ENCODE measurements at regions not wholly inside any gene's neighbourhood (a gene's known extent, or its start where the extent isn't known, plus 50 kb on each side); places are given as distances from the start of the nearest gene placed in this dataset.
A peak's percentile ranks its signal among the peaks of the same experiment; 100 is the strongest.

DNA sequence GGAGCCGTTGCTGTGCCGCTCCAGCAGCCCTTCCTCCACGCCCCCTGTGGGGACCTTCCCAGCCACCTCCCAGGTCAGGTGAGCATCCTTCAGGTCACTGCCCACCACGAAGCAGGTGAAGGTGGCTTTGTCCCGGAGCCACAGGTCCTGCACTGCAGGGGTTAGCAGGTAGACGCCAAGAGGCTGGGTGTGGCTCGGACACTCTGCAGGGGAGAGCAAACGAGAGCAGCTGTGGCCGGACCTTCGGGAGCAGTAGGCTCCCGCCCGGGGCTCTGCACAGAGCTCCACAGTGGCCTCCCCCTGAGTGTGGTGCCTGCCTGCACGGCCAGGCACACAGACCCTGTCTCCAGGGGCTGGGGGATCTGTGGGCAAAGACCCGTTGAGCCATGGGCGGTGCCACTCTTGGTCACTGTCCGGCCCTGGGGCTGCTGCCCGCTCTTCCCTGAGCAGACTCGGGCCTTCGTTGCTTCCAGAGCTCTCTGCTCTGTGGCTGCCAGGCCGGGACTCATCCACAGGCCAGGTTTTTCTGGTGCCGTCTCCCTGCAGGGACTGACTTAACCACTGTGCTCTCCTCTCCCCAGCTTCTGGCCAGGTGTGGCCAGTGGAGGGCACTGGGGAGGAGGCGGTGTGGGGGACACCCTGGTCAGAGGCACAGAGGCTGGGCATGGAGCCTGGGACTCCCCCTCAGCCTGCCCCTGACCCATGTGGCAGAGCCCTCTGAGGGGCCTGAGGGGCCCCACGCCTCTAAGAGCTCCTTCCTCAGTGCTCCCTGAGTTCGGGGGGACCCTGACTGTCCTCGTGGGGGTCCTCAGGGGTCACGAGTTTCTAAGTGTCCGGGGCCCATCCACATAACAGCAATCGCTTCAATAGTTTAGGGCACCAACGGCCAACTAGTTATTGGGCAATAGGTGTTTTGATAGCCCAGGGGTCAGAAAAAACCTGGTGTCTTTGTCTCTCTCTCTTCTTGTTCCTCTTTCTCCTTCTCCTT is 314.9 kb downstream of the TMEM121 start:
- DNase-seq (peak in 2 of 10 donors; percentile 14 to 56), ATAC-seq (no peak)
- POLR2A ChIA-PET = no interaction called here
- no peaks in the 10 kb centered on the region for H3K36me3 Mint-ChIP-seq
- no peak overlapping the region for H3K4me3 Mint-ChIP-seq
- no peaks in the 10 kb centered on the region for H3K27me3 Mint-ChIP-seq
- peaks cover 0 to 3% (median 1%) of the 10 kb centered on the region in 4 donors for H3K4me1 Mint-ChIP-seq
- no peaks in the 10 kb centered on the region for H3K9me3 Mint-ChIP-seq
- H3K27ac Mint-ChIP-seq = no peak overlapping the region

DNA sequence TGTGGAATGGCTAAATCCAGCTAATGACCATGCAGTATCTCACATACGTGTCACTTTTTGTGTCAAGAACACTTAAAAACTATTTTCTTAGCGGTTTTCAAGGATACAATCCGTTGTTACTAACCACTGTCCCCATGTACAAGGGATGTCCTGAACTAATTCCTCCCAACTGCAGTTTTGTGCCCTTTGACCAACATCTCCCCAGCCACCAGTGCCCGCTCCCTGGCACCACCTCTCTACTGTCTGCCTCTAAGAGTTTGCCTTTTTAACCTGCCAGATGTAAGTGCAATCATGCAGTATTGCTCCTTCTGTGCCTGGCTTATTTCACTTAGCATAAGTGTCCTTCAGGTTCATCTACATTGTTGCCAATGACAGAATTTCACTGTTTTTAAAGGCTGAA is 315.7 kb downstream of the TMEM121 start:
- Mint-ChIP-seq H3K4me1 (peaks cover 0 to 3% (median 1%) of the 10 kb centered on the region in 4 donors), H3K36me3 (no peaks in the 10 kb centered on the region), H3K9me3 (no peaks in the 10 kb centered on the region), H3K4me3 (no peak overlapping the region), H3K27ac (peak overlapping the region in 3 of 10 donors; percentile 2 to 51 (median 11)), H3K27me3 (no peaks in the 10 kb centered on the region)
- POLR2A ChIA-PET = no interaction called here
- DNase-seq (no peak), ATAC-seq (no peak)

DNA sequence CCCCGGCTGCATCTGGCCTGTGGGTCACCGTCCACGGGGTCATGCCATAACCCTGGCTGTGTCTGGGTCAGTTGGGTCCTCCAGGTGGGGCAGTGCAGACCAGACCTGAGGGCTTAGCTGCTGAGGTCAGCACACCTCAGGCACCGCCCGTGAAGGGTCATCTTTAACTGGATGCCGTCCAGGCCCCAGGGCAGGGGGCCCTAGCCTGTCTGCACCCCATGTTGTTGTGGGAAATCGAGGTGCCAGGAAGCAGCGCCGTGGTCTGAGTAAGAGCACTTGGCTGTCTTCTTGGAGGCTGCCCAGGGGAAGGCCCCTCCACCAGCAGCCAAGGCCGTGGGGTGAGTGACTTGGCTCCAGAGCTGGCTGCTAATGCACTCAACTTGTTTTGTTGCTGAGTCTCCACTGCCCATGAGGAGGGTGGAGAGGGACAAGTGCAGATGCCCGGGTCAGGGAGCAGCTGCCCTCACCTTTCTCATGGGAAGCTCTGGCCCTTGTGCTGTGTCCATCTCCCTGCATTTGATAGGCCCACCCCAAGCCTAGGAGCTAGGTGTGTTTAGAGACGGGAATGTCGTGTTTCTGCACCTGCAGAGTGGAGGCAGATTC is 317.2 kb downstream of the TMEM121 start:
- Mint-ChIP-seq H3K27ac (no peak overlapping the region), H3K9me3 (no peaks in the 10 kb centered on the region), H3K27me3 (no peaks in the 10 kb centered on the region), H3K4me1 (no peaks in the 10 kb centered on the region), H3K36me3 (no peaks in the 10 kb centered on the region), H3K4me3 (peak overlapping the region in 1 of 10 donors; percentile 14)
- peak in 2 of 10 donors; percentile 13 to 55 for DNase-seq
- POLR2A ChIA-PET = no interaction called here
- ATAC-seq = no peak

DNA sequence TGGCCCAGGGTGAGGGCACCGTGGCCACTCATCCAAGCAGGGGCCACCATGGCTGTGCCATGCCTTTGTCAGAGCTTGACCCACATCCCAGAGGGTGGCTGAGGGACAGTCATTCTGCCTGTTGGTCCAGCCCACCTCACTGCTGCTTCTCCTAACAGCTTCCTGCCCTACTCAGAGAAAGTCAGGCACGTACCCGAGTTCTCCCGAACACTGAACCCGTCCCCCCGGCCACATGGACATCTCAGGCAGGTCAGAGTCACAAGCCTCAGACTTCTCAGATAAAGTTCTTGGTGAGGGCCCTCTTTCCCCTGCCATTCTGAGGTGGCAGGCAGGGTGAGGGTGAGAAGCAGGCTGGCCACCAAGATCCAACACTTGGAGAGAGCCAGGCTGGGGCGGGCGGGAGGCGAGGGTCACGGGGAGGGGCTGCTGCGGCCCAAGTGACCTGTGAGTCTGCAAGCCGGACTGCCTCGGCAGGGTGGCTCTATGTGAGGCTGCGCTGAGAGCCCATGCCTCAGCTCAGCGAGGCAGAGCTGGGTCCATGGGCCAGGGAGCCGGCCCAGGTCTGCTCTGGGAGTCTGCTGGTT is 317.8 kb downstream of the TMEM121 start:
- H3K36me3 Mint-ChIP-seq = no peaks in the 10 kb centered on the region
- H3K4me3 Mint-ChIP-seq = no peak overlapping the region
- ATAC-seq = no peak
- peak overlapping the region in 1 of 10 donors; percentile 9 for H3K27ac Mint-ChIP-seq
- no peaks in the 10 kb centered on the region for H3K9me3 Mint-ChIP-seq
- H3K27me3 Mint-ChIP-seq = no peaks in the 10 kb centered on the region
- H3K4me1 Mint-ChIP-seq = no peaks in the 10 kb centered on the region
- peak in 1 of 10 donors; percentile 59 for DNase-seq
- POLR2A ChIA-PET = no interaction called here

DNA sequence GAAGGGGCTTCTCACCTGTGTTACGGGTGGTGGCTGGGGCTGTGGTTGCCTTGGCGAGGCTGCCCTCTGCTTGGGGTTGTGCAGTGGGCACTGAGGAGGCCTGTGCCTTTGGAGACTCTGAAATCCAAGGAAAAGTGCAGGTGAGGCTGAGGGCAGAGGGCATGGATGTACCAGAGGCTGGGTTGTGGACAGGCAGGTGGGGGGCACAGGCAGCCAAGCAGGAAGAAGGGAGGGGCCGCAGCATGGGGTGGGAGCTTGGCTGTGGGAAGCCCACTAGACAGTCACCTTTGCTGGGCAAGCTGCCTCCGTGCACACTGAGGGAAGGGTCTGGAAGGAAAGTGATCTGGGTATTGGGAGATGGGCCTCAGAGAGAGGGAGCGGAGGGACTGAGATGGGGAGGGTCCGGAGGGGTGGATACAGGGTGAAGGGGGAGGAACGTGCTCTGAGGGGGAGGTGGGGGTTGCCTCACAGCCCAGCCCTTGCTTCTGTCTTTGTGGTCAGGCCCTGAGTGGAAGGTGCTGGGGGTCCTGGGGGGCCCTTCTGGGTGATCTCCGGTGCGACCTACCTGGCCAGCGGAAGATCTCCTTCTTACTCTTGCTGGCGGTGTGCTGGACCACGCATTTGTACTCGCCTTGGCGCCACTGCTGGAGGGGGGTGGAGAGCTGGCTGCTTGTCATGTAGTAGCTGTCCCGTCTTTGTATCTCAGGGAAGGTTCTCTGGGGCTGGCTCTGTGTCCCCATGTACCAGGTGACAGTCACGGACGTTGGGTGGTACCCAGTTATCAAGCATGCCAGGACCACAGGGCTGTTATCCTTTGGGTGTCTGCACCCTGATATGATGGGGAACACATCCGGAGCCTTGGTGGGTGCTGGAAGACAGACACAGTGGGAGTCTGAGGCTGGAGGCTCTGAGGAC is 318.7 kb downstream of the TMEM121 start:
- POLR2A ChIA-PET = no interaction called here
- H3K27me3 Mint-ChIP-seq = no peaks in the 10 kb centered on the region
- peak in 1 of 10 donors; percentile 54 for DNase-seq
- H3K4me3 Mint-ChIP-seq = no peak overlapping the region
- H3K9me3 Mint-ChIP-seq = no peaks in the 10 kb centered on the region
- ATAC-seq = no peak
- peak overlapping the region in 2 of 10 donors; percentile 7 to 24 for H3K27ac Mint-ChIP-seq
- H3K4me1 Mint-ChIP-seq = no peaks in the 10 kb centered on the region
- H3K36me3 Mint-ChIP-seq = no peaks in the 10 kb centered on the region

DNA sequence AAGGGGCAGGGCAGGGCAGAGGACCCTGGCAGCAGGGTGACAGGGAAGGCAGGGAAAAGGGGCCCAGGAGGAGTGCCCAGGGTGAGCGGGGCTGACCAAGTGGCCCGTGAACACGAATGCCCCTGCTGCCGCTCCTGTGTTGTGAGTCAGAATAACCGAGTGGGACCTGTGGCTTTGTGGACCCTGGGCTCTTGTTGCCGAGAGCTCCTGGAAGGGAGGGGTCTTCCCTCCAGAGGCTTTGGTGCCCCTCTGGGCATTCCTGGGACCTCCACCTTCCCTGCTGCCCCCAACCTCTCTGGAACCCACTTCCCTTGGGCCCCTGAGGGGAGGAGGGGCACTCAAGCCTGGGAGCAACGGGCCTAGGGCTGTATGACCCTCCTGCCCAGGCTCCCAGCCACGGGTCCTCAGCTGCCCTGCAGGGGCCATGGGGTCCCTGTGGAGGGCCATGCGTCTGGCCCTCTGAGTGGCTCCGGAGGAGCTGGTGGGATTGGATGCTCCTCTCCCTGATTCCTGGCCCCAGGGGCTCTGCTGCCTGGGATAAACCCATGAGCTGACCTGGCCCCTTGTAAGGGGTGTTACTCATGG is 319.4 kb downstream of the TMEM121 start:
- POLR2A ChIA-PET = no interaction called here
- no peaks in the 10 kb centered on the region for H3K9me3 Mint-ChIP-seq
- no peaks in the 10 kb centered on the region for H3K27me3 Mint-ChIP-seq
- H3K4me1 Mint-ChIP-seq = no peaks in the 10 kb centered on the region
- DNase-seq = peak in 1 of 10 donors; percentile 46
- H3K36me3 Mint-ChIP-seq = no peaks in the 10 kb centered on the region
- no peak overlapping the region for H3K27ac Mint-ChIP-seq
- no peak for ATAC-seq
- H3K4me3 Mint-ChIP-seq = no peak overlapping the region

DNA sequence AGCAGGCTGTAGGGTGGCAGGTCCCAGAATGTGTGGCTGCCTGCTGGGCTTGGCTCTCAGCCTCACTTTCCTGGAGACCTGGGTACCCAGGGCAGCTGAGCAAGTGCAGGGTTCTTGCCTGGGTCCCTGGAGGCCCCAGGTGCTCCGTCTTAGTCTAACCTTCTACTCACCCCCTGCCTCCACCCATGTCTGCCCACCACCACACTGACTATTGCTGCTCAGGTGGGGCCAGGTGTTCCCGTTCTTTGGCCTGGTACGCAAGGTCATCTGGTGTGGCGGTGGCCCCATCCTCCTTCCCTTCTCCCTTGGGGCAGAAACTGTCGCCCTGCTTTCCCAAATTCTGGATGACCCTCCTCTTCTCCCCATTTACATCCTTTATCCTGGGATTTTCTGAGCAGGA is 319.9 kb downstream of the TMEM121 start:
- Mint-ChIP-seq H3K9me3 (no peaks in the 10 kb centered on the region), H3K4me3 (no peak overlapping the region), H3K4me1 (no peaks in the 10 kb centered on the region), H3K27ac (no peak overlapping the region), H3K27me3 (no peaks in the 10 kb centered on the region), H3K36me3 (no peaks in the 10 kb centered on the region)
- POLR2A ChIA-PET = no interaction called here
- no peak for DNase-seq
- no peak for ATAC-seq

DNA sequence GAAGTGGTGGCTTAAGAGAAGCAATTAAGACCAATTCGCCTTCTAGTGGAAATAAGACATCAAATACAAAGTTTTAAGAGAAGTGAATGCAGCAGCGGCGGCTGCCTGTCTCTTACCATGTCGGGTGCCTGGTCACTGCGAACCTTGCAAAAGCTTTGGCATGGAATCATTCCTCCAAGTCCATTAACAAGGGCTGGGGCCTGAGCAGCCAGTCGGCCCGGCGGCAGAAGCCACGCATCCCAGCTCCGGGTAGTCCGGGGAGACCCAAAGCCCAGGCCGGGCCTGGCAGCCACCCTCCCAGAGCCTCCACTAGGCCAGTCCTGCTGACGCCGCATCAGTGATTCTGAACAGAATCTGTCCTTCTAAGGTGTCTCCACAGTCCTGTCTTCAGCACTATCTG is 321.0 kb downstream of the TMEM121 start:
- H3K9me3 Mint-ChIP-seq = no peaks in the 10 kb centered on the region
- DNase-seq (peak in 1 of 10 donors; percentile 43), ATAC-seq (no peak)
- no peaks in the 10 kb centered on the region for H3K4me1 Mint-ChIP-seq
- no peaks in the 10 kb centered on the region for H3K27me3 Mint-ChIP-seq
- POLR2A ChIA-PET = no interaction called here
- H3K4me3 Mint-ChIP-seq = no peak overlapping the region
- no peaks in the 10 kb centered on the region for H3K36me3 Mint-ChIP-seq
- H3K27ac Mint-ChIP-seq = no peak overlapping the region

DNA sequence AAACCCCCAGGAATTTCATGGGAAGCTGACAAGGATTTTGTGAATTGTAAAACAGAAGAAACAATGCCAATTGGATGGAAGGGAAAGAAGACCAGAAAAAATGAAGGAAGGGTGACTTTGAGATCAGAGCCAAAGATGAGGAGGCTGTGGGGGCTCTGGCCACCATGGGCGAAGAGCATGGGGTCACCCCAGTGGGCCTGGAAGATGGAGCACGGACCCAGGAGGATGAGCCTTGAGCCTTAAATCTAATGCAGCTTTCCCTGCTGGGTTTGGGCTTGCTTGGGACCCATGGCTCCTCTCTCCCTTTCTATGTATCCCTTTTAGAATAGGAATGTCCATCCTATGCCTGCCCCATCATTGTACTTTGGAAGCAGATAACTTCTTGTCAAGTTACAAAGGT is 322.2 kb downstream of the TMEM121 start:
- H3K4me1 Mint-ChIP-seq = peaks cover 0 to 4% (median 2%) of the 10 kb centered on the region in 4 donors
- H3K4me3 Mint-ChIP-seq = no peak overlapping the region
- DNase-seq (no peak), ATAC-seq (no peak)
- POLR2A ChIA-PET = no interaction called here
- H3K36me3 Mint-ChIP-seq = no peaks in the 10 kb centered on the region
- H3K27me3 Mint-ChIP-seq = no peaks in the 10 kb centered on the region
- no peaks in the 10 kb centered on the region for H3K9me3 Mint-ChIP-seq
- no peak overlapping the region for H3K27ac Mint-ChIP-seq

DNA sequence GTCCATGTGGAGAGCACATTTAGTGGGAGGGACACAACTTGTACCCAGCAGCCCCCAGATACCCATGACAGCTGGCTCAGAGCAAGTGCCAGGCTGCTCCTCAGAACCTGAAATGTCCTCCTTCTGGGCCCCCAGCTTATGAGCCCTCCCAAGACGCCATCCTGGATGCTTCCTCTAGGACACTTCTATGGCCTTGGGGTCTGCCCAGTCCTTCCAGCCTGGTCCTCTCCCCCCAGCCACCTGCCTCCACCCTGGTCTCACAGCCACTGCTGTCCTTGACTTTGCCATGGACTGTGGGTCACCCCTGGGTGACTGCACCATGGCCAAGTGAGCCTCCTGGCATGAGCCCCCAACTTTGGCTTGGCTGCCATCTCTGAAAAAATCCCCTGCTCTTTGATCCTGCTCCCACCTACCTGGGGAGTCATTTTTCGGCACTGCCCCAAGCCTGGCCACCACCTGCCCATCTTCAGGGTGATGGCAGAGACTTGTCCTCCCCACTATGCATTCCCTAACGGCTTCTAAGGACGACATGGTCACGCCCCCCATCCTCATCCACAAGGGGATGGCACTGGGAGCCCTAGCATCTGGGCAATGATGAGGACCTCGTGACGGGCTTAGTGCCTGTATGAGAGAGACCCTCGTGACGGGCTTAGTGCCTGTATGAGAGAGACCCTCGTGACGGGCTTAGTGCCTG is 323.7 kb downstream of the TMEM121 start:
- no peak for ATAC-seq
- no peaks in the 10 kb centered on the region for H3K36me3 Mint-ChIP-seq
- no peaks in the 10 kb centered on the region for H3K9me3 Mint-ChIP-seq
- peak in 1 of 10 donors; percentile 58 for DNase-seq
- peak overlapping the region in 2 of 10 donors; percentile 21 to 38 for H3K27ac Mint-ChIP-seq
- no peak overlapping the region for H3K4me3 Mint-ChIP-seq
- H3K4me1 Mint-ChIP-seq = peaks cover 3 to 8% (median 7%) of the 10 kb centered on the region in 4 donors
- no peaks in the 10 kb centered on the region for H3K27me3 Mint-ChIP-seq
- POLR2A ChIA-PET = no interaction called here

DNA sequence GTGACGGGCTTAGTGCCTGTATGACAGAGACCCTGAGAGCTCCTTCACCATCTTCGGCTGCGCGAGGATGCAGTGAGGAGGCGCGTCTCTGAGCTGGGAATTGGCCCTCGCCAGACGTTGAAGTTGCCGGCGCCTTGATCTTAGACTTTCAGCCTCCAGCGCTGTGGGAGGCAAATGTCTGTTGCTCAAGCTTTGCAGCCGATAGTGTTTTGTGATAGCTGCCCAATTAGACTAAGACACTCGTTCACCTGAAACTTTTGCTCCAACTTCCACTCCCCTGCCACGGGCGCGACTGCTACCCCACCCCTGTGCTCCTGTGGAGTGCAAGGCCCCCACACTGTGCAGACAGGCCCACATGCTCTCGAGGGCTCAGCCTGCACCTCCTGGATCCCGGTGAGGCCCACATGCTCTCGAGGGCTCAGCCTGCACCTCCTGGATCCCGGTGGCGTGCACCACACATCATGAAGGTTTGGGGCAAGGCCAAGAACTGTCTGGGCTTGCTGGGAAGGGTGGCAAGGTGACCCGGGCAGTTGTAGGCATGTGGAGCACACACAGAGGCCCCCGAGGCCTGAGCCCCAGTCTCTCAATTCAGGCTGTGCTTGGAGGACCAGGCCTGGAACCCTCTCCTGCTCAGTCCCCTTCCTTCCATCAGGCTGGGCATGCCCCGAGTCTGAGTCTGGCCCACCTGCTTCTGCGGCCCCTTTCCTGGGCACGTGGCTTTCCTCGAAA is 324.6 kb downstream of the TMEM121 start:
- DNase-seq (peak in 1 of 10 donors; percentile 52), ATAC-seq (no peak)
- Mint-ChIP-seq H3K27me3 (no peaks in the 10 kb centered on the region), H3K4me3 (no peak overlapping the region), H3K27ac (no peak overlapping the region), H3K4me1 (peaks cover 6 to 11% (median 8%) of the 10 kb centered on the region in 4 donors), H3K9me3 (no peaks in the 10 kb centered on the region), H3K36me3 (no peaks in the 10 kb centered on the region)
- POLR2A ChIA-PET = no interaction called here
